Stomach (tissue), 4 donors: ENCODE measurements at regions not wholly inside any gene's neighbourhood (a gene's known extent, or its start where the extent isn't known, plus 50 kb on each side); places are given as distances from the start of the nearest gene placed in this dataset.

Source experiments
- EP300 ChIP-seq: sonication (generic); formaldehyde crosslinking; IDR thresholded peaks from one replicate; pipeline ENCODE4 v1.6.1; 2017; ENCODE audit warnings: antibody characterized with exemption
- POLR2A ChIP-seq, 4 donors: fragments of 450-650 bp; IDR thresholded peaks; one replicate each; pipeline ENCODE4 v1.6.1; 2016; ENCODE audit warnings: antibody characterized with exemption in 4 of 4, control low read depth in 2 of 4, mild to moderate bottlenecking in 1 of 4, moderate library complexity in 1 of 4
- POLR2AphosphoS5 ChIP-seq, 3 donors: sonication (generic); formaldehyde crosslinking; IDR thresholded peaks; one replicate each; pipeline ENCODE4 v1.6.1; 2016; ENCODE audit warnings: antibody characterized with exemption in 3 of 3
- TF ChIP-seq, protein P1 (sequence below), 7 experiments: fragments of 450-650 bp in 4 of 7; fragments of 200-600 bp in 3 of 7; sonication (generic) in 3 of 7; IDR thresholded peaks; one replicate each; pipeline ENCODE4 v1.5.1; 2016 to 2019; ENCODE audit warnings: antibody characterized with exemption in 7 of 7, control low read depth in 2 of 7, mild to moderate bottlenecking in 1 of 7

DNA sequence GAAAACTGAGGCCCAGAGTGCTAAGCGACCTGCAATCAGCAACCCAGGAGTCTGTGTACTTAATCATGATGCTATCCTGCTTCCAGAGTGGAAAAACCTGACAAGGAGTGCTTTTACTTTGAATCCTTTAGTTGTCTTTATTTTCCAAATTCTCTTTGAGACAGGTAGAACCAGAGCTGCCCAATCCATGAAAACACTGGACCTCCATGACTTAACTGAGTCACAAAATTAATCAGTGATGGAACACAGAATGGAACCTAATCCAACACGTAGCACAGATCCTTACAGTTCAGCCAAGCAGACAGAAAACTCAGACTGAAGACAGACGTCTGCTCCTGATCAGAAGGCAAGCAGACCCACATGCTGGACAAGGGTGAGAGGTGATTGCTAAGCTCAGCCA lies 175.6 kb downstream of the BCL11A start:
- TF ChIP-seq, protein P1, sequence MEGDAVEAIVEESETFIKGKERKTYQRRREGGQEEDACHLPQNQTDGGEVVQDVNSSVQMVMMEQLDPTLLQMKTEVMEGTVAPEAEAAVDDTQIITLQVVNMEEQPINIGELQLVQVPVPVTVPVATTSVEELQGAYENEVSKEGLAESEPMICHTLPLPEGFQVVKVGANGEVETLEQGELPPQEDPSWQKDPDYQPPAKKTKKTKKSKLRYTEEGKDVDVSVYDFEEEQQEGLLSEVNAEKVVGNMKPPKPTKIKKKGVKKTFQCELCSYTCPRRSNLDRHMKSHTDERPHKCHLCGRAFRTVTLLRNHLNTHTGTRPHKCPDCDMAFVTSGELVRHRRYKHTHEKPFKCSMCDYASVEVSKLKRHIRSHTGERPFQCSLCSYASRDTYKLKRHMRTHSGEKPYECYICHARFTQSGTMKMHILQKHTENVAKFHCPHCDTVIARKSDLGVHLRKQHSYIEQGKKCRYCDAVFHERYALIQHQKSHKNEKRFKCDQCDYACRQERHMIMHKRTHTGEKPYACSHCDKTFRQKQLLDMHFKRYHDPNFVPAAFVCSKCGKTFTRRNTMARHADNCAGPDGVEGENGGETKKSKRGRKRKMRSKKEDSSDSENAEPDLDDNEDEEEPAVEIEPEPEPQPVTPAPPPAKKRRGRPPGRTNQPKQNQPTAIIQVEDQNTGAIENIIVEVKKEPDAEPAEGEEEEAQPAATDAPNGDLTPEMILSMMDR (IDR thresholded peaks at IDR 0.05): no peak
- TF ChIP-seq EP300: no peak
- TF ChIP-seq POLR2A (IDR thresholded peaks at IDR 0.05): no peak
- TF ChIP-seq POLR2AphosphoS5 (IDR thresholded peaks at IDR 0.05): no peak
